PC-3 (cell line): ENCODE measurements at regions not wholly inside any gene's neighbourhood (a gene's known extent, or its start where the extent isn't known, plus 50 kb on each side); places are given as distances from the start of the nearest gene placed in this dataset.

Source experiments
- ATAC-seq: fragments of 200-7000 bp; cut with Tn5 transposase; 2 replicates; pipeline ENCODE4 v1.9.1; 2020; ENCODE audit warnings: mild to moderate bottlenecking, moderate library complexity
- BruUV-seq: library from RNA; stranded (reverse); fragments of 400-500 nt; replicated peaks from 2 replicates; lab custom pipeline; 2021; lab: Mats Ljungman, UMichigan
- CTCF ChIA-PET: fragments of 300-600 bp; sonication (Branson Sonifier 250); formaldehyde crosslinking; loops from one replicate; lab custom pipeline; 2022; ENCODE audit warnings: antibody characterized with exemption; lab: Charles Lee
- POLR2A ChIA-PET: fragments of 300-600 bp; sonication (Branson Sonifier 250); formaldehyde crosslinking; loops from one replicate; lab custom pipeline; 2022; ENCODE audit warnings: antibody characterized with exemption; ENCODE audit not compliant: unreplicated experiment; lab: Charles Lee
- DNase-seq: peaks from one replicate; pipeline ENCODE4 v3.0.0-alpha.2; 2015
- H2AFZ ChIP-seq: fragments of 300-600 bp; sonication (generic); 2 replicates; pipeline ENCODE4 v1.6.0; 2016; ENCODE audit warnings: antibody characterized with exemption, low read length
- H3F3A ChIP-seq: fragments of 300-600 bp; sonication (generic); one replicate; pipeline ENCODE4 v1.6.0; 2017; ENCODE audit warnings: antibody characterized with exemption, low read length, control low read depth, mild to moderate bottlenecking; ENCODE audit not compliant: unreplicated experiment
- H3K27ac ChIP-seq: fragments of 300-600 bp; sonication (generic); 2 replicates; pipeline ENCODE4 v1.5.1; 2016; ENCODE audit warnings: mild to moderate bottlenecking, low read length
- H3K27me3 ChIP-seq: fragments of 300-600 bp; sonication (generic); 2 replicates; pipeline ENCODE4 v1.6.1; 2016; ENCODE audit warnings: low read length, mixed read lengths
- H3K36me3 ChIP-seq: fragments of 300-600 bp; sonication (generic); 2 replicates; pipeline ENCODE4 v1.6.1; 2016; ENCODE audit warnings: low read depth, mixed run types, low read length, mixed read lengths
- H3K4me1 ChIP-seq: fragments of 300-600 bp; sonication (generic); 2 replicates; pipeline ENCODE4 v1.5.1; 2016; ENCODE audit warnings: low read length; ENCODE audit not compliant: insufficient read depth
- H3K4me2 ChIP-seq: fragments of 300-600 bp; sonication (generic); 2 replicates; pipeline ENCODE4 v1.6.0; 2016; ENCODE audit warnings: low read length
- H3K4me3 ChIP-seq: fragments of 300-600 bp; sonication (generic); 2 replicates; pipeline ENCODE4 v1.5.1; 2016; ENCODE audit warnings: mild to moderate bottlenecking, low read length, mixed read lengths
- H3K79me2 ChIP-seq: fragments of 300-600 bp; sonication (generic); 2 replicates; pipeline ENCODE4 v1.6.1; 2017; ENCODE audit warnings: low read length, mixed read lengths
- H3K9ac ChIP-seq: fragments of 300-600 bp; sonication (generic); 2 replicates; pipeline ENCODE4 v1.6.0; 2016; ENCODE audit warnings: mild to moderate bottlenecking, low read length
- H3K9me2 ChIP-seq: fragments of 300-600 bp; sonication (generic); replicated peaks from 2 replicates; pipeline ENCODE4 v1.6.1; 2016; ENCODE audit warnings: mixed run types, low read length, mixed read lengths
- H3K9me3 ChIP-seq: fragments of 300-600 bp; sonication (generic); 2 replicates; pipeline ENCODE4 v1.6.1; 2016; ENCODE audit warnings: low read length, mixed read lengths
- H4K20me1 ChIP-seq: fragments of 300-600 bp; sonication (generic); 2 replicates; pipeline ENCODE4 v1.6.1; 2016; ENCODE audit warnings: low read length, mixed read lengths
- EZH2 ChIP-seq: fragments of 300-600 bp; sonication (generic); IDR thresholded peaks from one replicate; pipeline ENCODE4 v1.6.1; 2017; ENCODE audit warnings: antibody characterized with exemption, mild to moderate bottlenecking, low read length; ENCODE audit not compliant: unreplicated experiment
- EZH2phosphoT487 ChIP-seq: fragments of 300-600 bp; sonication (generic); IDR thresholded peaks from 2 replicates; pipeline ENCODE4 v1.6.1; 2018; ENCODE audit warnings: mild to moderate bottlenecking, antibody characterized with exemption, low read length, borderline replicate concordance
- intact Hi-C: fragments of 100-400 bp; cut with micrococcal nuclease; formaldehyde crosslinking; loops from 2 replicates; pipeline ENCODE4 v1.9.0; 2023
- TF ChIP-seq, protein P1 (sequence below): fragments of 300-600 bp; sonication (generic); conservative IDR thresholded peaks from 2 replicates; pipeline ENCODE4 v1.5.1; 2017; ENCODE audit warnings: antibody characterized with exemption, low read depth, mild to moderate bottlenecking, low read length

DNA sequence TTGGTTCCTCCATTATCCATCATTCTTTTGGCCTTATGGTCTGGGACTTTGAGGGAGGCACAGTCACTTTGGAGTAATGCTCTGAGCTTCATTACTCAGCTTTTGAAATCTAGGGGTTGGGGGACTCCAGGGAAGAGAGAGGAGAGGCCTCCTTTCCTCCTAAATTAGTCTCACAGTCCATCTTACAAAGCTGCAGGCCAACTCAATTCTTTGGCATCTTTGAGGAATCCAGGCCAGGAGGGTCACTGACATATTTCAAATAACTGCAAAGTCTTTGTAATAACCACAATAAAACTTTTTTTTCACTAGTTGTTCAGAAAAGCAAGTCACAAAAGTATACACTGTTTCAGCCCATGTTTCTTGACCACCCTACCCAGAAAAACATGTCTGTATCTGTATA lies 73.3 kb upstream of the FAR1 start:
- Histone ChIP-seq H3K9ac (no peak overlapping the region), H4K20me1 (no peaks in the 10 kb centered on the region), H3K27me3 (peaks cover 24% of the 10 kb centered on the region; the same call in 1 of the 2 replicates), H2AFZ (no peak overlapping the region), H3K4me3 (no peak overlapping the region), H3K79me2 (no peaks in the 10 kb centered on the region), H3K4me1 (no peaks in the 10 kb centered on the region), H3K36me3 (no peaks in the 10 kb centered on the region), H3K4me2 (no peak overlapping the region), H3K9me2 (no peaks in the 10 kb centered on the region), H3K27ac (no peak overlapping the region), H3K9me3 (no peaks in the 10 kb centered on the region), H3F3A (no peaks in the 10 kb centered on the region)
- no TSS peak for BruUV-seq
- POLR2A ChIA-PET, result no interaction called here
- TF ChIP-seq, protein P1, sequence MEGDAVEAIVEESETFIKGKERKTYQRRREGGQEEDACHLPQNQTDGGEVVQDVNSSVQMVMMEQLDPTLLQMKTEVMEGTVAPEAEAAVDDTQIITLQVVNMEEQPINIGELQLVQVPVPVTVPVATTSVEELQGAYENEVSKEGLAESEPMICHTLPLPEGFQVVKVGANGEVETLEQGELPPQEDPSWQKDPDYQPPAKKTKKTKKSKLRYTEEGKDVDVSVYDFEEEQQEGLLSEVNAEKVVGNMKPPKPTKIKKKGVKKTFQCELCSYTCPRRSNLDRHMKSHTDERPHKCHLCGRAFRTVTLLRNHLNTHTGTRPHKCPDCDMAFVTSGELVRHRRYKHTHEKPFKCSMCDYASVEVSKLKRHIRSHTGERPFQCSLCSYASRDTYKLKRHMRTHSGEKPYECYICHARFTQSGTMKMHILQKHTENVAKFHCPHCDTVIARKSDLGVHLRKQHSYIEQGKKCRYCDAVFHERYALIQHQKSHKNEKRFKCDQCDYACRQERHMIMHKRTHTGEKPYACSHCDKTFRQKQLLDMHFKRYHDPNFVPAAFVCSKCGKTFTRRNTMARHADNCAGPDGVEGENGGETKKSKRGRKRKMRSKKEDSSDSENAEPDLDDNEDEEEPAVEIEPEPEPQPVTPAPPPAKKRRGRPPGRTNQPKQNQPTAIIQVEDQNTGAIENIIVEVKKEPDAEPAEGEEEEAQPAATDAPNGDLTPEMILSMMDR, result no peak
- no peak for TF ChIP-seq EZH2
- TF ChIP-seq EZH2phosphoT487, result no peak
- intact Hi-C loops, result no loop called here
- CTCF ChIA-PET, result no interaction called here
- ATAC-seq, result no peak
- no peak for DNase-seq

DNA sequence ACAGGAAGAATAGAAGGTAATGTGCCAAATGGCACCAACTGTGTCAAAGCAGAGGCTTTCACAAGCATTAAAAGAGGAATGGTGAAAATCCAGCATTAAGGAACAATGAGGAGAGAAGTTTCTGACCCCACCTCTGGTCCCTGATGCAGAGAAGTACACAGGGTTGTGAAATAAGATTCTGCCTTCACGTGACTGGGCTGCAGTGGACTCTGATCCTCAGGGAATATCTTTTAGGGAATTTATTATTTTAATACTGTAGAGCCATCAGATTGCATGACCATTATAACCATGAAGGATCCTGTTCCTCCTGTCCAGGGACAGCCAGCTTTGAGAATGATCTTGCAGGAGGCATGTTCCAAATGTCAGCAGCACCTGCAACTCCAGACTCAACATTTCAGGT lies 74.4 kb upstream of the FAR1 start:
- Histone ChIP-seq H3K4me3 (no peak overlapping the region), H3K27me3 (peaks cover 32% of the 10 kb centered on the region; the same call in 1 of the 2 replicates), H3K9me2 (no peaks in the 10 kb centered on the region), H3K4me1 (no peaks in the 10 kb centered on the region), H3K9me3 (no peaks in the 10 kb centered on the region), H3K27ac (no peak overlapping the region), H4K20me1 (no peaks in the 10 kb centered on the region), H2AFZ (no peak overlapping the region), H3K9ac (no peak overlapping the region), H3K79me2 (no peaks in the 10 kb centered on the region), H3K4me2 (no peak overlapping the region), H3F3A (no peaks in the 10 kb centered on the region), H3K36me3 (no peaks in the 10 kb centered on the region)
- TF ChIP-seq, protein P1, result no peak
- no peak for TF ChIP-seq EZH2
- no peak for TF ChIP-seq EZH2phosphoT487
- no TSS peak for BruUV-seq
- DNase-seq (no peak), ATAC-seq (no peak)
- intact Hi-C loops, result no loop called here
- ChIA-PET POLR2A (no interaction called here), CTCF (no interaction called here)

DNA sequence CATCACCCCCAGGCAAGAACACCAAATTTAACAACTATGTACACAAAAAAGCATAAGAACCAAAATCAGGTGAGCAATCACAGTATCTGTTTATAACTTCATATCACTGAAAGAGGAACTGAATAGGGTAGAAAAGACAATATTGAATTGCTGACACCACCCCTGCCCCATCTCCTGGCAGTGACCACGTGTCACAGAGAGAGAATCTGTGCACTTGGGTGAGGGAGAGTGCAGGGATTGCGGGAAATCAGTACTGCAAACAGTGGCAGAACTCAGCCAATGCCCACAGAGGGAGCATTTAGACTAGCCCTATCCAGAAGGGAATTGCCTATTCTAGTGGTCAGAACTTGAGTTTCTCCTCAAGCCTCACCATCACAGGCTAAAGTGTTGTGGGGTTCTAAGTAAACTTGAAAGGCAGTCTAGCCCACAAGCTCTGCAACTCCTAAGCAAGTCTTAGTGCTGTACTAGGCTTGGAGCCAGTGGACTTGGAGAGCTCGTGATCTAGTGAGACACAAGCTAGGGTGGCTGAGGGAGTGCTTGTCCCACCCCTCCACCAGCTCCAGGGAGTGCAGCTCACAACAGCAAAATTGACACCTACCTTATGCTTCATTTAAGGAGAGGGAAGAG lies 82.8 kb upstream of the PTH start:
- H3F3A ChIP-seq, result no peaks in the 10 kb centered on the region
- H3K79me2 ChIP-seq, result no peaks in the 10 kb centered on the region
- BruUV-seq, result no TSS peak
- no peaks in the 10 kb centered on the region for H4K20me1 ChIP-seq
- DNase-seq (no peak), ATAC-seq (no peak)
- H3K4me2 ChIP-seq, result no peak overlapping the region
- H3K9me3 ChIP-seq, result no peaks in the 10 kb centered on the region
- intact Hi-C loops, result no loop called here
- TF ChIP-seq EZH2phosphoT487 (no peak), EZH2 (no peak)
- TF ChIP-seq, protein P1, result no peak
- no peak overlapping the region for H3K27ac ChIP-seq
- POLR2A ChIA-PET, result no interaction called here
- no peak overlapping the region for H3K4me3 ChIP-seq
- no peaks in the 10 kb centered on the region for H3K4me1 ChIP-seq
- no peaks in the 10 kb centered on the region for H3K9me2 ChIP-seq
- H3K27me3 ChIP-seq, result peaks cover 18% of the 10 kb centered on the region
- H2AFZ ChIP-seq, result no peak overlapping the region
- H3K9ac ChIP-seq, result no peak overlapping the region
- H3K36me3 ChIP-seq, result no peaks in the 10 kb centered on the region
- CTCF ChIA-PET, result no interaction called here
